ENCODE measurements at regions not wholly inside any gene's neighbourhood (a gene's known extent, or its start where the extent isn't known, plus 50 kb on each side); places are given as distances from the start of the nearest gene placed in this dataset.

DNA sequence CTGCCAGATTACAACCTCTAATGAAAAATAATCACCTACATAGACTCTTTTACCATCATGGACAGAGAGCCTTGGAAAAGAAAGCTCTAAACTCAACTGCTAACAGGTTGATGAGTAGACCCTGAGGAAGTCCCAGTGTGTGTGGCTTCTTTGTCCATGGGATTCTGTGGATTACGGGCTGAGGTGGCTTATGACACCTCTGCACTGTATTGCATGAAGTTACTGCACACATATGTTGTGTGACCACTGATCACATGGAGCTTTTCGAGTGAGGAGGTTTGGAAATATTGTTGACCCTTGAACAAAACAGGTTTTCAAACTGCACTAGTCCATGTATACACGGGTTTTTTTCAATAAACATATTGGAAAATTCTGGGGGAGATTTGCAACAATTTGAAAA lies 124.4 kb downstream of the RIN2 start:
- H3K4me1 ChIP-seq (ENCODE audit: insufficient read depth, low read length): no peaks in the 10 kb centered on the region
- H2AFZ ChIP-seq (ENCODE audit: low read depth, low read length): no peak overlapping the region

GRCh38 chr20:19883501-19883900 lies 125.4 kb downstream of the RIN2 start:
- Histone ChIP-seq H3K27me3 (ENCODE audit: insufficient read depth, low read length, poor library complexity) (no peaks in the 10 kb centered on the region), H3K79me2 (ENCODE audit: insufficient read depth, low read length) (no peaks in the 10 kb centered on the region), H3K9me3 (ENCODE audit: insufficient read depth, low read length, severe bottlenecking) (no peaks in the 10 kb centered on the region), H3K4me1 (ENCODE audit: insufficient read depth, low read length) (no peaks in the 10 kb centered on the region), H3K4me3 (ENCODE audit: low read depth in 1 of 2, low read length in 2 of 2) (no peak overlapping the region), H3K9ac (ENCODE audit: low read depth, low read length) (no peak overlapping the region), H2AFZ (ENCODE audit: low read depth, low read length) (no peak overlapping the region), H3K4me2 (ENCODE audit: insufficient read depth, low read length) (no peak overlapping the region), H3K36me3 (ENCODE audit: insufficient read depth, low read length) (no peaks in the 10 kb centered on the region), H4K20me1 (ENCODE audit: insufficient read depth, low read length) (no peaks in the 10 kb centered on the region), H3K27ac (ENCODE audit: low read length) (no peak overlapping the region)
- TF ChIP-seq, protein P1, sequence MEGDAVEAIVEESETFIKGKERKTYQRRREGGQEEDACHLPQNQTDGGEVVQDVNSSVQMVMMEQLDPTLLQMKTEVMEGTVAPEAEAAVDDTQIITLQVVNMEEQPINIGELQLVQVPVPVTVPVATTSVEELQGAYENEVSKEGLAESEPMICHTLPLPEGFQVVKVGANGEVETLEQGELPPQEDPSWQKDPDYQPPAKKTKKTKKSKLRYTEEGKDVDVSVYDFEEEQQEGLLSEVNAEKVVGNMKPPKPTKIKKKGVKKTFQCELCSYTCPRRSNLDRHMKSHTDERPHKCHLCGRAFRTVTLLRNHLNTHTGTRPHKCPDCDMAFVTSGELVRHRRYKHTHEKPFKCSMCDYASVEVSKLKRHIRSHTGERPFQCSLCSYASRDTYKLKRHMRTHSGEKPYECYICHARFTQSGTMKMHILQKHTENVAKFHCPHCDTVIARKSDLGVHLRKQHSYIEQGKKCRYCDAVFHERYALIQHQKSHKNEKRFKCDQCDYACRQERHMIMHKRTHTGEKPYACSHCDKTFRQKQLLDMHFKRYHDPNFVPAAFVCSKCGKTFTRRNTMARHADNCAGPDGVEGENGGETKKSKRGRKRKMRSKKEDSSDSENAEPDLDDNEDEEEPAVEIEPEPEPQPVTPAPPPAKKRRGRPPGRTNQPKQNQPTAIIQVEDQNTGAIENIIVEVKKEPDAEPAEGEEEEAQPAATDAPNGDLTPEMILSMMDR (IDR thresholded peaks at IDR 0.05; ENCODE audit: borderline replicate concordance, extremely low read depth, low read length, poor library complexity, severe bottlenecking): no peak
- DNase-seq (no peak), ATAC-seq (ENCODE audit: insufficient read depth, low read depth) (no peak)

More for the DNA sequence above, 124.4 kb downstream of the RIN2 start:
- Histone ChIP-seq H3K9ac (ENCODE audit: low read depth, low read length) (no peak overlapping the region), H3K27ac (ENCODE audit: low read length) (no peak overlapping the region), H3K4me2 (ENCODE audit: insufficient read depth, low read length) (no peak overlapping the region), H3K4me3 (ENCODE audit: low read depth in 1 of 2, low read length in 2 of 2) (no peak overlapping the region), H3K79me2 (ENCODE audit: insufficient read depth, low read length) (no peaks in the 10 kb centered on the region), H3K9me3 (ENCODE audit: insufficient read depth, low read length, severe bottlenecking) (no peaks in the 10 kb centered on the region), H4K20me1 (ENCODE audit: insufficient read depth, low read length) (no peaks in the 10 kb centered on the region), H3K36me3 (ENCODE audit: insufficient read depth, low read length) (no peaks in the 10 kb centered on the region), H3K27me3 (ENCODE audit: insufficient read depth, low read length, poor library complexity) (no peaks in the 10 kb centered on the region)
- DNase-seq (no peak), ATAC-seq (ENCODE audit: insufficient read depth, low read depth) (no peak)
- no peak for TF ChIP-seq EZH2 (IDR thresholded peaks at IDR 0.05; ENCODE audit: borderline replicate concordance, low read depth, low read length, severe bottlenecking)
- TF ChIP-seq, protein P1 (IDR thresholded peaks at IDR 0.05; ENCODE audit: borderline replicate concordance, extremely low read depth, low read length, poor library complexity, severe bottlenecking): no peak

DNA sequence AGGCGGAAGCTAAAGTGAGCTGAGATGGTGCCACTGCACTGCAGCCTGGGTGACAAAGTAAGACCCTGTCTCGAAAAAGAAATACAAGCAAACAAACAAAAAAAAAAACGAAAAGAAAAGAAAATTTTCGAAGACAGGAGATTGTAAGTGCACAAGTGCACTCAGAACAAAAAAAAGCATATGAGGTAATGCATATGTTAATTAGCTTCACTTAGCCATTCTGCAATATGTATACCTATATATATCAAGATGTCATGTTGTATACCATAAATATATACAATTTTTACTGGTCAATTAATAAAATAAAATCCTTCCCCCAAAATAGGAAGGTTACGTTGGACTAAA lies 127.5 kb downstream of the RIN2 start:
- Histone ChIP-seq H3K27ac (ENCODE audit: low read length) (no peak overlapping the region), H3K4me3 (ENCODE audit: low read depth in 1 of 2, low read length in 2 of 2) (no peak overlapping the region), H3K27me3 (ENCODE audit: insufficient read depth, low read length, poor library complexity) (no peaks in the 10 kb centered on the region), H3K79me2 (ENCODE audit: insufficient read depth, low read length) (no peaks in the 10 kb centered on the region), H3K4me1 (ENCODE audit: insufficient read depth, low read length) (no peaks in the 10 kb centered on the region), H3K9me3 (ENCODE audit: insufficient read depth, low read length, severe bottlenecking) (no peaks in the 10 kb centered on the region), H3K36me3 (ENCODE audit: insufficient read depth, low read length) (no peaks in the 10 kb centered on the region), H3K9ac (ENCODE audit: low read depth, low read length) (no peak overlapping the region), H3K4me2 (ENCODE audit: insufficient read depth, low read length) (no peak overlapping the region), H4K20me1 (ENCODE audit: insufficient read depth, low read length) (no peaks in the 10 kb centered on the region), H2AFZ (ENCODE audit: low read depth, low read length) (no peak overlapping the region)
- ATAC-seq (ENCODE audit: insufficient read depth, low read depth) (no peak), DNase-seq (no peak)
- no peak for TF ChIP-seq EZH2 (IDR thresholded peaks at IDR 0.05; ENCODE audit: borderline replicate concordance, low read depth, low read length, severe bottlenecking)

- no peaks in the 10 kb centered on the region for H4K20me1 ChIP-seq (ENCODE audit: insufficient read depth, low read length)
- no peak for ATAC-seq (ENCODE audit: insufficient read depth, low read depth)
- TF ChIP-seq EZH2 (IDR thresholded peaks at IDR 0.05; ENCODE audit: borderline replicate concordance, low read depth, low read length, severe bottlenecking): no peak
- TF ChIP-seq, protein P1 (IDR thresholded peaks at IDR 0.05; ENCODE audit: borderline replicate concordance, extremely low read depth, low read length, poor library complexity, severe bottlenecking): no peak
- H2AFZ ChIP-seq (ENCODE audit: low read depth, low read length): no peak overlapping the region
- no peak overlapping the region for H3K27ac ChIP-seq (ENCODE audit: low read length)
- no peak for DNase-seq
- H3K9me3 ChIP-seq (ENCODE audit: insufficient read depth, low read length, severe bottlenecking): no peaks in the 10 kb centered on the region
- H3K36me3 ChIP-seq (ENCODE audit: insufficient read depth, low read length): no peaks in the 10 kb centered on the region
- H3K4me2 ChIP-seq (ENCODE audit: insufficient read depth, low read length): no peak overlapping the region
- H3K79me2 ChIP-seq (ENCODE audit: insufficient read depth, low read length): no peaks in the 10 kb centered on the region
- no peak overlapping the region for H3K9ac ChIP-seq (ENCODE audit: low read depth, low read length)
- H3K27me3 ChIP-seq (ENCODE audit: insufficient read depth, low read length, poor library complexity): no peaks in the 10 kb centered on the region
- no peaks in the 10 kb centered on the region for H3K4me1 ChIP-seq (ENCODE audit: insufficient read depth, low read length)
- no peak overlapping the region for H3K4me3 ChIP-seq (ENCODE audit: low read depth in 1 of 2, low read length in 2 of 2)
Observed at GRCh38 chr20:19885939-19886660, 128.0 kb downstream of the RIN2 start.

Data from DND-41 (cell line).